ENCODE measurements at regions not wholly inside any gene's neighbourhood (a gene's known extent, or its start where the extent isn't known, plus 50 kb on each side); places are given as distances from the start of the nearest gene placed in this dataset.

- Histone ChIP-seq H3K4me1 (no peaks in the 10 kb centered on the region), H3K9me3 (no peaks in the 10 kb centered on the region), H3K36me3 (no peaks in the 10 kb centered on the region), H3K27ac (no peak overlapping the region), H3K27me3 (no peaks in the 10 kb centered on the region), H3K4me3 (no peak overlapping the region)
- DNase-seq (ENCODE audit: extremely low spot score in 2 of 2), result no peak
- no peak for TF ChIP-seq POLR2A (IDR thresholded peaks at IDR 0.05)
- TF ChIP-seq, protein P1, sequence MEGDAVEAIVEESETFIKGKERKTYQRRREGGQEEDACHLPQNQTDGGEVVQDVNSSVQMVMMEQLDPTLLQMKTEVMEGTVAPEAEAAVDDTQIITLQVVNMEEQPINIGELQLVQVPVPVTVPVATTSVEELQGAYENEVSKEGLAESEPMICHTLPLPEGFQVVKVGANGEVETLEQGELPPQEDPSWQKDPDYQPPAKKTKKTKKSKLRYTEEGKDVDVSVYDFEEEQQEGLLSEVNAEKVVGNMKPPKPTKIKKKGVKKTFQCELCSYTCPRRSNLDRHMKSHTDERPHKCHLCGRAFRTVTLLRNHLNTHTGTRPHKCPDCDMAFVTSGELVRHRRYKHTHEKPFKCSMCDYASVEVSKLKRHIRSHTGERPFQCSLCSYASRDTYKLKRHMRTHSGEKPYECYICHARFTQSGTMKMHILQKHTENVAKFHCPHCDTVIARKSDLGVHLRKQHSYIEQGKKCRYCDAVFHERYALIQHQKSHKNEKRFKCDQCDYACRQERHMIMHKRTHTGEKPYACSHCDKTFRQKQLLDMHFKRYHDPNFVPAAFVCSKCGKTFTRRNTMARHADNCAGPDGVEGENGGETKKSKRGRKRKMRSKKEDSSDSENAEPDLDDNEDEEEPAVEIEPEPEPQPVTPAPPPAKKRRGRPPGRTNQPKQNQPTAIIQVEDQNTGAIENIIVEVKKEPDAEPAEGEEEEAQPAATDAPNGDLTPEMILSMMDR (IDR thresholded peaks at IDR 0.05), result no peak
- no peak for TF ChIP-seq POLR2AphosphoS5 (IDR thresholded peaks at IDR 0.05; ENCODE audit: insufficient read depth in 1 of 2, low read depth in 1 of 2)
- intact Hi-C loops (cut with DNase I), result no loop called here
These were observed 235.7 kb upstream of the PRR16 start for GRCh38 chr5:120228262-120229031.

- DNase-seq (ENCODE audit: extremely low spot score in 2 of 2), result no peak
- intact Hi-C loops (cut with DNase I), result no loop called here
- TF ChIP-seq, protein P1 (IDR thresholded peaks at IDR 0.05), result no peak
- no peak for TF ChIP-seq POLR2A (IDR thresholded peaks at IDR 0.05)
- TF ChIP-seq POLR2AphosphoS5 (IDR thresholded peaks at IDR 0.05; ENCODE audit: insufficient read depth in 1 of 2, low read depth in 1 of 2), result no peak
- no peak overlapping the region for H3K27ac ChIP-seq
- no peaks in the 10 kb centered on the region for H3K36me3 ChIP-seq
- no peak overlapping the region for H3K4me3 ChIP-seq
- H3K9me3 ChIP-seq, result no peaks in the 10 kb centered on the region
- no peaks in the 10 kb centered on the region for H3K27me3 ChIP-seq
- H3K4me1 ChIP-seq, result no peaks in the 10 kb centered on the region
These were observed 235.1 kb upstream of the PRR16 start for GRCh38 chr5:120229036-120229435.

DNA sequence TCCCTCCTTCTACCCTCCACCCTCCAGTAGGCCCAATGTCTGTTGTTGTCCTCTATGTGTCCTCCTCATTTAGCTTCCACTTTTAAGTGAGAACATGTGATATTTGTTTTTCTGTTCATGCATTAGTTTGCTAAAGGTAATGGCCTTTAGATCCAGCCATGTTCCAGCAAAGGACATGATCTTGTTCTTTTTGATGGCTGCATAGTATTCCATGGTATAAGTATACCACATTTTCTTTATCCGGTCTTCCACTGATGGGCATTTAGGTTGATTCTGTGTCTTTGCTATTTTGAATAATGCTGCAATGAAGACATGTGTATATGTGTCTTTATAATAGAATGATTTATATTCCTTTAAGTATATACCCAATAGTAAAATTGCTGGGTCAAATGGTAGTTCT is 232.5 kb upstream of the PRR16 start:
- Histone ChIP-seq H3K27me3 (no peaks in the 10 kb centered on the region), H3K9me3 (no peaks in the 10 kb centered on the region), H3K4me3 (no peak overlapping the region), H3K27ac (no peak overlapping the region), H3K4me1 (no peaks in the 10 kb centered on the region), H3K36me3 (no peaks in the 10 kb centered on the region)
- TF ChIP-seq, protein P1 (IDR thresholded peaks at IDR 0.05), result no peak
- TF ChIP-seq POLR2A (IDR thresholded peaks at IDR 0.05) (no peak), POLR2AphosphoS5 (IDR thresholded peaks at IDR 0.05; ENCODE audit: insufficient read depth in 1 of 2, low read depth in 1 of 2) (no peak)
- intact Hi-C loops (cut with DNase I), result no loop called here
- no peak for DNase-seq (ENCODE audit: extremely low spot score in 2 of 2)

GRCh38 chr5:120236360-120236759 is 227.7 kb upstream of the PRR16 start:
- Histone ChIP-seq H3K4me3 (no peak overlapping the region), H3K27ac (no peak overlapping the region), H3K4me1 (no peaks in the 10 kb centered on the region), H3K9me3 (no peaks in the 10 kb centered on the region), H3K36me3 (no peaks in the 10 kb centered on the region), H3K27me3 (no peaks in the 10 kb centered on the region)
- no peak for DNase-seq (ENCODE audit: extremely low spot score in 2 of 2)
- intact Hi-C loops (cut with DNase I), result no loop called here
- TF ChIP-seq, protein P1 (IDR thresholded peaks at IDR 0.05), result no peak
- TF ChIP-seq POLR2AphosphoS5 (IDR thresholded peaks at IDR 0.05; ENCODE audit: insufficient read depth in 1 of 2, low read depth in 1 of 2), result no peak
- TF ChIP-seq POLR2A (IDR thresholded peaks at IDR 0.05), result no peak

DNA sequence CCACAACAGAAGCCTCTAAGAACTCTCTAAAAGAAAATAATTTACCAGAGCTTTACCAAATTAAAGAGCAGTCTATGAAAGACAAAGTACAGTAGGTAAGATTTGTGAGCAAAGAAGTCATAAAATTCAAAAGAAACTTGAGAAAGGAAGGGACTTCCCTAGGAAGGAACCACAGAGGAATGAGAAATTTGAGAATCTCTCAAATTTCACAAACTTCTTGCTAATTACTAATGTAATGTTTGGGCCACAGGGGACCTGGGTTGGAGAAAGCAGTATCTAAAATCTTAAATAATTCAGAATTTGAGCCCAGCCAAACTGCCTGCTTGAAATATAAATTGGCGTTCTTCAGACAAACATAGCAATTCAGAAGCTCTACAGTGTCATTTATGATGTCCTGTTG is 225.0 kb upstream of the PRR16 start:
- H3K4me3 ChIP-seq, result no peak overlapping the region
- H3K36me3 ChIP-seq, result no peaks in the 10 kb centered on the region
- DNase-seq (ENCODE audit: extremely low spot score in 2 of 2), result no peak
- no peaks in the 10 kb centered on the region for H3K9me3 ChIP-seq
- intact Hi-C loops (cut with DNase I), result no loop called here
- no peaks in the 10 kb centered on the region for H3K27me3 ChIP-seq
- TF ChIP-seq, protein P1 (IDR thresholded peaks at IDR 0.05), result no peak
- TF ChIP-seq POLR2AphosphoS5 (IDR thresholded peaks at IDR 0.05; ENCODE audit: insufficient read depth in 1 of 2, low read depth in 1 of 2), result no peak
- no peak overlapping the region for H3K27ac ChIP-seq
- H3K4me1 ChIP-seq, result no peaks in the 10 kb centered on the region
